ENCODE measurements at regions not wholly inside any gene's neighbourhood (a gene's known extent, or its start where the extent isn't known, plus 50 kb on each side); places are given as distances from the start of the nearest gene placed in this dataset.
"Not testable (repeated sequence)": the region's sequence is repeated elsewhere in the genome, so short reads cannot be mapped to it uniquely, and the experiment has no call there.

GRCh38 chr19:31478241-31478640 lies 129.0 kb upstream of the TSHZ3 start:
- no peak for ATAC-seq
- 19% methylated on average over 5 of the region's 5 CpGs for WGBS (ENCODE audit: missing lambda C conversion rate)

GRCh38 chr19:31483226-31483857 lies 134.1 kb upstream of the TSHZ3 start:
- ATAC-seq (no peak), DNase-seq (ENCODE audit: low read depth in 1 of 2, low spot score in 1 of 2) (no peak), FAIRE-seq (no peak)
- no peak for TF ChIP-seq CEBPB (IDR thresholded peaks at IDR 0.05)
- peak; percentile 19 for TF ChIP-seq ZFP36 (IDR thresholded peaks at IDR 0.05; ENCODE audit: borderline replicate concordance, partially characterized antibody)
- TF ChIP-seq CTCF (IDR thresholded peaks at IDR 0.05) = no peak
- TF ChIP-seq RARB (CRISPR knock-in tag; IDR thresholded peaks at IDR 0.05) = no peak
- no peak for TF ChIP-seq USF2 (IDR thresholded peaks at IDR 0.05)
- Histone ChIP-seq H3K27ac (no peak overlapping the region), H3K9me3 (peaks cover 52% of the 10 kb centered on the region), H3K4me2 (no peak overlapping the region), H3K4me1 (no peaks in the 10 kb centered on the region), H3K4me3 (no peak overlapping the region)
- POLR2A ChIA-PET = no interaction called here
- CTCF ChIA-PET = interaction anchor here (0.6 kb wide), 1 partner anchor 701 kb away, joined by 5 read pairs; no protein-coding TSS in a partner anchor

More at GRCh38 chr19:31478241-31478640, 129.0 kb upstream of the TSHZ3 start:
- no peak for DNase-seq (ENCODE audit: low read depth in 1 of 2, low spot score in 1 of 2)
- H3K4me2 ChIP-seq = no peak overlapping the region
- H3K4me1 ChIP-seq = no peaks in the 10 kb centered on the region
- no peak overlapping the region for H3K4me3 ChIP-seq
- peaks cover 34% of the 10 kb centered on the region for H3K9me3 ChIP-seq
- POLR2A ChIA-PET = no interaction called here
- CTCF ChIA-PET = interaction anchor here (0.6 kb wide), 1 partner anchor 71 kb away, joined by 3 read pairs; no protein-coding TSS in a partner anchor
- TF ChIP-seq HOXB13 (CRISPR knock-in tag; IDR thresholded peaks at IDR 0.05; ENCODE audit: low read depth) = no peak
- no peak for TF ChIP-seq TP53 (CRISPR knock-in tag; IDR thresholded peaks at IDR 0.05)
- TF ChIP-seq ZNF302 (CRISPR knock-in tag; IDR thresholded peaks at IDR 0.05) = no peak
- TF ChIP-seq MAFK (IDR thresholded peaks at IDR 0.05; ENCODE audit: partially characterized antibody) = no peak
- no peak for TF ChIP-seq EHF (CRISPR knock-in tag; IDR thresholded peaks at IDR 0.05)
- TF ChIP-seq CHD4 (IDR thresholded peaks at IDR 0.05; ENCODE audit: borderline replicate concordance) = no peak
- FAIRE-seq = no peak
- no peak overlapping the region for H3K27ac ChIP-seq

GRCh38 chr19:31484858-31485410 lies 135.7 kb upstream of the TSHZ3 start:
- H3K27ac ChIP-seq; H3K4me2 ChIP-seq; H3K4me1 ChIP-seq; ATAC-seq; DNase-seq (ENCODE audit: low read depth in 1 of 2, low spot score in 1 of 2); FAIRE-seq; H3K4me3 ChIP-seq; POLR2A ChIA-PET: not testable (repeated sequence)
- peak in 1 of 2 experiments; percentile 27; a peak in 2 of 5 replicates for TF ChIP-seq RAD21 (conservative IDR thresholded peaks at IDR 0.05 in 1 of 2, IDR thresholded peaks at IDR 0.05 in 1 of 2)
- WGBS (ENCODE audit: missing lambda C conversion rate) = 0% methylated on average over 2 of the region's 2 CpGs
- H3K9me3 ChIP-seq = peaks cover 46% of the 10 kb centered on the region
- CTCF ChIA-PET = interaction anchor here (0.9 to 1.0 kb wide), 3 partner anchors 16 to 728 kb away, joined by 3 to 4 read pairs (median 3); no protein-coding TSS in a partner anchor

GRCh38 chr19:31485472-31485871 lies 136.2 kb upstream of the TSHZ3 start:
- FAIRE-seq (no peak), DNase-seq (ENCODE audit: low read depth in 1 of 2, low spot score in 1 of 2) (no peak), ATAC-seq (no peak)
- Histone ChIP-seq H3K9me3 (peaks cover 46% of the 10 kb centered on the region), H3K4me1 (no peaks in the 10 kb centered on the region), H3K27ac (no peak overlapping the region), H3K4me3 (no peak overlapping the region), H3K4me2 (no peak overlapping the region)
- ChIA-PET CTCF (interaction anchor here (1.0 kb wide), 1 partner anchor 25 kb away, joined by 3 read pairs; no protein-coding TSS in a partner anchor), POLR2A (no interaction called here)
- WGBS (ENCODE audit: missing lambda C conversion rate) = 0% methylated on average over 2 of the region's 2 CpGs
- TF ChIP-seq KDM1A (IDR thresholded peaks at IDR 0.05; ENCODE audit: low read depth) = no peak
- no peak for TF ChIP-seq MAZ (IDR thresholded peaks at IDR 0.05; ENCODE audit: borderline replicate concordance, low read depth, low read length)
- TF ChIP-seq JUN (IDR thresholded peaks at IDR 0.05) = no peak
- no peak for TF ChIP-seq HMGXB4 (CRISPR knock-in tag; IDR thresholded peaks at IDR 0.05; ENCODE audit: borderline replicate concordance)
- no peak for TF ChIP-seq CTCF (IDR thresholded peaks at IDR 0.05)

All from A549 (cell line).